ENCODE measurements at regions not wholly inside any gene's neighbourhood (a gene's known extent, or its start where the extent isn't known, plus 50 kb on each side); places are given as distances from the start of the nearest gene placed in this dataset.
A peak's percentile ranks its signal among the peaks of the same experiment; 100 is the strongest.

GRCh38 chr1:62917314-62917713 is 133.4 kb downstream of the ATG4C start:
- DNase-seq (ENCODE audit: low read depth, low spot score), result no peak

GRCh38 chr1:62917805-62918204 is 133.9 kb downstream of the ATG4C start:
- DNase-seq (ENCODE audit: low read depth, low spot score), result no peak

GRCh38 chr1:62918700-62919099 is 134.8 kb downstream of the ATG4C start:
- DNase-seq (ENCODE audit: low read depth, low spot score), result no peak

- DNase-seq (ENCODE audit: low read depth, low spot score), result no peak
These were observed 138.1 kb downstream of the ATG4C start for GRCh38 chr1:62922006-62922405.

- no peak for DNase-seq (ENCODE audit: low read depth, low spot score)
These were observed 141.3 kb downstream of the ATG4C start for GRCh38 chr1:62924983-62925790.

GRCh38 chr1:62926681-62927252 is 142.8 kb downstream of the ATG4C start:
- no peak for DNase-seq (ENCODE audit: low read depth, low spot score)

GRCh38 chr1:62928885-62929284 is 145.0 kb downstream of the ATG4C start:
- no peak for DNase-seq (ENCODE audit: low read depth, low spot score)

GRCh38 chr1:62937634-62938296 is 153.8 kb downstream of the ATG4C start:
- DNase-seq (ENCODE audit: low read depth, low spot score), result no peak

- DNase-seq (ENCODE audit: low read depth, low spot score), result no peak
These were observed 157.8 kb downstream of the ATG4C start for GRCh38 chr1:62941780-62942179.

- DNase-seq (ENCODE audit: low read depth, low spot score), result no peak
These were observed 162.6 kb downstream of the ATG4C start for GRCh38 chr1:62946511-62946910.

- DNase-seq (ENCODE audit: low read depth, low spot score), result no peak
These were observed 167.5 kb downstream of the ATG4C start for GRCh38 chr1:62951428-62951827.

- DNase-seq (ENCODE audit: low read depth, low spot score), result no peak
These were observed 168.7 kb downstream of the ATG4C start for GRCh38 chr1:62952596-62952995.

GRCh38 chr1:62953633-62954032 is 169.7 kb downstream of the ATG4C start:
- no peak for DNase-seq (ENCODE audit: low read depth, low spot score)

GRCh38 chr1:62954758-62955157 is 170.8 kb downstream of the ATG4C start:
- no peak for DNase-seq (ENCODE audit: low read depth, low spot score)

- no peak for DNase-seq (ENCODE audit: low read depth, low spot score)
These were observed 171.7 kb downstream of the ATG4C start for GRCh38 chr1:62955666-62956065.

- no peak for DNase-seq (ENCODE audit: low read depth, low spot score)
These were observed 178.3 kb downstream of the ATG4C start for GRCh38 chr1:62962014-62962812.

- DNase-seq (ENCODE audit: low read depth, low spot score), result peak; percentile 71
These were observed 179.2 kb downstream of the ATG4C start for GRCh38 chr1:62962901-62963776.

- no peak for DNase-seq (ENCODE audit: low read depth, low spot score)
These were observed 180.2 kb downstream of the ATG4C start for GRCh38 chr1:62964141-62964540.

GRCh38 chr1:62967031-62967430 is 183.1 kb downstream of the ATG4C start:
- no peak for DNase-seq (ENCODE audit: low read depth, low spot score)

GRCh38 chr1:62977366-62977765 is 193.4 kb downstream of the ATG4C start:
- no peak for DNase-seq (ENCODE audit: low read depth, low spot score)

GRCh38 chr1:62978741-62979140 is 194.8 kb downstream of the ATG4C start:
- DNase-seq (ENCODE audit: low read depth, low spot score), result no peak

Data from iPS DF 19.7 (cell line).